ENCODE measurements at regions not wholly inside any gene's neighbourhood (a gene's known extent, or its start where the extent isn't known, plus 50 kb on each side); places are given as distances from the start of the nearest gene placed in this dataset.

GRCh38 chr5:91998774-91999173 lies 615.7 kb upstream of the ARRDC3 start:
- in situ Hi-C loops (cut with MboI) (no loop called here), intact Hi-C loops (cut with micrococcal nuclease; ENCODE audit: unreplicated experiment) (no loop called here)
- CTCF ChIA-PET: no interaction called here
- POLR2A ChIA-PET: no interaction called here
- no peak overlapping the region for H3K9ac ChIP-seq (ENCODE audit: control insufficient read depth, insufficient read depth, low read length)
- H3K4me2 ChIP-seq (ENCODE audit: control insufficient read depth, insufficient read depth): no peak overlapping the region
- RAD21 ChIA-PET (ENCODE audit: unreplicated experiment): no interaction called here
- ATAC-seq: no peak
- H3K4me3 ChIP-seq: no peak overlapping the region
- H3K4me1 ChIP-seq (ENCODE audit: control insufficient read depth, insufficient read depth, low read length): no peaks in the 10 kb centered on the region
- no peak overlapping the region for H2AFZ ChIP-seq (ENCODE audit: control insufficient read depth, low read depth, low read length)
- H3K27me3 ChIP-seq (replicated peaks in 1 of 2; ENCODE audit: control insufficient read depth in 2 of 2, insufficient read depth in 2 of 2, low read length in 1 of 2): no peaks in the 10 kb centered on the region
- BruUV-seq (replicated peaks): no TSS peak
- no peaks in the 10 kb centered on the region for H3K9me3 ChIP-seq (replicated peaks; ENCODE audit: control insufficient read depth, insufficient read depth, low read length)
- no peaks in the 10 kb centered on the region for H3K79me2 ChIP-seq (ENCODE audit: control insufficient read depth, insufficient read depth, low read length)
- 1% methylated on average over 3 of the region's 3 CpGs for WGBS (ENCODE audit: insufficient coverage, insufficient replicate concordance, low lambda C conversion rate, missing lambda C conversion rate)
- TF ChIP-seq SIX5 (IDR thresholded peaks at IDR 0.05; ENCODE audit: low read depth, low read length, severe bottlenecking): no peak
- TF ChIP-seq E2F4 (IDR thresholded peaks at IDR 0.05; ENCODE audit: low read depth, low read length): no peak
- TF ChIP-seq SMAD5 (IDR thresholded peaks at IDR 0.05; ENCODE audit: low read depth): no peak
- TF ChIP-seq SIN3A (IDR thresholded peaks at IDR 0.05; ENCODE audit: low read depth, low read length): no peak
- TF ChIP-seq MEF2A (IDR thresholded peaks at IDR 0.05; ENCODE audit: insufficient read depth, low read depth, low read length): no peak
- TF ChIP-seq MYC (IDR thresholded peaks at IDR 0.05; ENCODE audit: insufficient read depth, insufficient read length, insufficient replicate concordance, low read length, severe bottlenecking): no peak
- no peak for TF ChIP-seq ZNF592 (IDR thresholded peaks at IDR 0.05)
- H3K36me3 ChIP-seq (ENCODE audit: control insufficient read depth in 2 of 2, insufficient read depth in 2 of 2, low read length in 1 of 2): no peaks in the 10 kb centered on the region
- FAIRE-seq: no peak
- DNase-seq (ENCODE audit: low read depth, low spot score): no peak
- no peak overlapping the region for H3K27ac ChIP-seq (ENCODE audit: control insufficient read depth, insufficient read depth)
- no peaks in the 10 kb centered on the region for H4K20me1 ChIP-seq (ENCODE audit: control insufficient read depth, insufficient read depth)
- SMC1A ChIA-PET (ENCODE audit: uncharacterized antibody, unreplicated experiment): no interaction called here

Measured in GM12878 (cell line).